ENCODE measurements at regions not wholly inside any gene's neighbourhood (a gene's known extent, or its start where the extent isn't known, plus 50 kb on each side); places are given as distances from the start of the nearest gene placed in this dataset.
"Not testable (repeated sequence)": the region's sequence is repeated elsewhere in the genome, so short reads cannot be mapped to it uniquely, and the experiment has no call there.

- H3K36me3 ChIP-seq (ENCODE audit: low read depth): no peaks in the 10 kb centered on the region
- H3K4me3 ChIP-seq: no peak overlapping the region
- H3K4me1 ChIP-seq (ENCODE audit: low read depth): no peaks in the 10 kb centered on the region
- intact Hi-C loops (cut with DNase I, micrococcal nuclease): no loop called here
- DNase-seq (no peak), ATAC-seq (no peak)
- no peaks in the 10 kb centered on the region for H3K9me3 ChIP-seq
- TF ChIP-seq CTCF (IDR thresholded peaks at IDR 0.05): no peak
Observed at GRCh38 chr12:46981622-46982021, 97.8 kb upstream of the PCED1B start.

GRCh38 chr12:46982629-46983392, 96.6 kb upstream of the PCED1B start:
- no peak for DNase-seq
- no peaks in the 10 kb centered on the region for H3K4me1 ChIP-seq (ENCODE audit: low read depth)
- no peaks in the 10 kb centered on the region for H3K9me3 ChIP-seq
- ATAC-seq: no peak
- intact Hi-C loops (cut with DNase I, micrococcal nuclease): no loop called here
- H3K4me3 ChIP-seq: no peak overlapping the region
- TF ChIP-seq CTCF (IDR thresholded peaks at IDR 0.05): no peak
- no peaks in the 10 kb centered on the region for H3K36me3 ChIP-seq (ENCODE audit: low read depth)

GRCh38 chr12:46983393-46983793, 96.0 kb upstream of the PCED1B start:
- no peaks in the 10 kb centered on the region for H3K4me1 ChIP-seq (ENCODE audit: low read depth)
- no peaks in the 10 kb centered on the region for H3K9me3 ChIP-seq
- no peaks in the 10 kb centered on the region for H3K36me3 ChIP-seq (ENCODE audit: low read depth)
- no peak for DNase-seq
- intact Hi-C loops (cut with DNase I, micrococcal nuclease): no loop called here
- no peak overlapping the region for H3K4me3 ChIP-seq
- ATAC-seq: no peak
- no peak for TF ChIP-seq CTCF (IDR thresholded peaks at IDR 0.05)

- intact Hi-C loops (cut with DNase I, micrococcal nuclease): no loop called here
- peak in 1 of 3 donors; percentile 38 for DNase-seq
- ATAC-seq: peak; percentile 72
- Histone ChIP-seq H3K4me1 (ENCODE audit: low read depth) (no peaks in the 10 kb centered on the region), H3K36me3 (ENCODE audit: low read depth) (no peaks in the 10 kb centered on the region), H3K9me3 (no peaks in the 10 kb centered on the region), H3K4me3 (no peak overlapping the region)
- peak; percentile 43 for TF ChIP-seq CTCF (IDR thresholded peaks at IDR 0.05)
Observed at GRCh38 chr12:46983959-46984841, 95.2 kb upstream of the PCED1B start.

- Histone ChIP-seq H3K4me3 (no peak overlapping the region), H3K9me3 (no peaks in the 10 kb centered on the region), H3K36me3 (ENCODE audit: low read depth) (no peaks in the 10 kb centered on the region), H3K4me1 (ENCODE audit: low read depth) (no peaks in the 10 kb centered on the region)
- ATAC-seq (no peak), DNase-seq (no peak)
- intact Hi-C loops (cut with DNase I, micrococcal nuclease): no loop called here
- no peak for TF ChIP-seq CTCF (IDR thresholded peaks at IDR 0.05)
Observed at GRCh38 chr12:46985816-46986215, 93.6 kb upstream of the PCED1B start.

- peaks cover 14% of the 10 kb centered on the region for H3K9me3 ChIP-seq
- intact Hi-C loops (cut with DNase I, micrococcal nuclease); H3K4me1 ChIP-seq (ENCODE audit: low read depth); DNase-seq; H3K36me3 ChIP-seq (ENCODE audit: low read depth); H3K4me3 ChIP-seq; ATAC-seq: not testable (repeated sequence)
Observed at GRCh38 chr12:46988122-46988521, 91.3 kb upstream of the PCED1B start.

Measured in mucosa of descending colon (tissue), 3 donors.